HCT116 (cell line): ENCODE measurements at regions not wholly inside any gene's neighbourhood (a gene's known extent, or its start where the extent isn't known, plus 50 kb on each side); places are given as distances from the start of the nearest gene placed in this dataset.

Experiments
- CBX3 ChIP-seq: IDR thresholded peaks from 2 replicates; pipeline ENCODE4 v1.6.1; 2012; ENCODE audit warnings: low read depth
- CEBPB ChIP-seq: IDR thresholded peaks from 2 replicates; pipeline ENCODE4 v1.6.1; 2012; ENCODE audit warnings: low read depth
- EGR1 ChIP-seq: IDR thresholded peaks from 2 replicates; pipeline ENCODE4 v1.6.1; 2012; ENCODE audit warnings: low read depth
- EZH2phosphoT487 ChIP-seq: fragments of 200-600 bp; IDR thresholded peaks from 2 replicates; pipeline ENCODE4 v1.6.1; 2018; ENCODE audit warnings: antibody characterized with exemption, borderline replicate concordance
- JUND ChIP-seq: IDR thresholded peaks from 2 replicates; pipeline ENCODE4 v1.6.1; 2012
- MAX ChIP-seq: IDR thresholded peaks from 2 replicates; pipeline ENCODE4 v1.6.1; 2012
- POLR2A ChIP-seq: IDR thresholded peaks from 2 replicates; pipeline ENCODE4 v1.7.0; 2011; ENCODE audit warnings: borderline replicate concordance; ENCODE audit not compliant: insufficient read depth, insufficient read length; ENCODE audit errors: extremely low read depth
- POLR2AphosphoS5 ChIP-seq: IDR thresholded peaks from 2 replicates; pipeline ENCODE4 v1.6.1; 2011; ENCODE audit warnings: mild to moderate bottlenecking, low read depth, low read length, moderate library complexity
- RAD21 ChIP-seq: IDR thresholded peaks from 2 replicates; pipeline ENCODE4 v1.6.1; 2012; ENCODE audit warnings: low read depth, mild to moderate bottlenecking
- ZBTB33 ChIP-seq: IDR thresholded peaks from 2 replicates; pipeline ENCODE4 v1.6.1; 2011; ENCODE audit warnings: mild to moderate bottlenecking, low read length, moderate library complexity; ENCODE audit not compliant: insufficient replicate concordance; ENCODE audit errors: extremely low read depth
- ZFX ChIP-seq: fragments of 450-650 bp; IDR thresholded peaks from 2 replicates; pipeline ENCODE4 v1.6.1; 2017
- ZNF274 ChIP-seq: fragments of 200-500 bp; sonication (Bioruptor generic); IDR thresholded peaks from 2 replicates; pipeline ENCODE4 v1.6.1; 2014; ENCODE audit warnings: mild to moderate bottlenecking, low read depth, low read length, inconsistent platforms
- TF ChIP-seq, protein P1 (sequence below), 3 experiments: fragments of 200-600 bp in 1 of 3; sonication (generic) in 1 of 3; IDR thresholded peaks in 2 of 3; conservative IDR thresholded peaks in 1 of 3; 2 replicates each; pipeline ENCODE4 v1.5.1; 2012 to 2017; ENCODE audit warnings: low read depth in 2 of 3, low read length in 2 of 3, antibody characterized with exemption in 1 of 3, borderline replicate concordance in 1 of 3, control low read depth in 1 of 3, mild to moderate bottlenecking in 1 of 3, mixed read lengths in 1 of 3, mixed run types in 1 of 3, moderate library complexity in 1 of 3; ENCODE audit not compliant: insufficient read depth in 1 of 3
- TF ChIP-seq, protein P2 (sequence below): IDR thresholded peaks from 2 replicates; pipeline ENCODE4 v1.6.1; 2012; ENCODE audit warnings: low read depth

- TF ChIP-seq, protein P1, sequence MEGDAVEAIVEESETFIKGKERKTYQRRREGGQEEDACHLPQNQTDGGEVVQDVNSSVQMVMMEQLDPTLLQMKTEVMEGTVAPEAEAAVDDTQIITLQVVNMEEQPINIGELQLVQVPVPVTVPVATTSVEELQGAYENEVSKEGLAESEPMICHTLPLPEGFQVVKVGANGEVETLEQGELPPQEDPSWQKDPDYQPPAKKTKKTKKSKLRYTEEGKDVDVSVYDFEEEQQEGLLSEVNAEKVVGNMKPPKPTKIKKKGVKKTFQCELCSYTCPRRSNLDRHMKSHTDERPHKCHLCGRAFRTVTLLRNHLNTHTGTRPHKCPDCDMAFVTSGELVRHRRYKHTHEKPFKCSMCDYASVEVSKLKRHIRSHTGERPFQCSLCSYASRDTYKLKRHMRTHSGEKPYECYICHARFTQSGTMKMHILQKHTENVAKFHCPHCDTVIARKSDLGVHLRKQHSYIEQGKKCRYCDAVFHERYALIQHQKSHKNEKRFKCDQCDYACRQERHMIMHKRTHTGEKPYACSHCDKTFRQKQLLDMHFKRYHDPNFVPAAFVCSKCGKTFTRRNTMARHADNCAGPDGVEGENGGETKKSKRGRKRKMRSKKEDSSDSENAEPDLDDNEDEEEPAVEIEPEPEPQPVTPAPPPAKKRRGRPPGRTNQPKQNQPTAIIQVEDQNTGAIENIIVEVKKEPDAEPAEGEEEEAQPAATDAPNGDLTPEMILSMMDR (IDR thresholded peaks at IDR 0.05 in 2 of 3, conservative IDR thresholded peaks at IDR 0.05 in 1 of 3; ENCODE audit: borderline replicate concordance in 1 of 3, insufficient read depth in 1 of 3, low read depth in 2 of 3, low read length in 2 of 3), result no peak
- TF ChIP-seq ZFX (no peak), RAD21 (no peak), EGR1 (no peak), POLR2A (no peak), CBX3 (no peak), ZNF274 (no peak), ZBTB33 (no peak), POLR2AphosphoS5 (no peak), CEBPB (no peak), EZH2phosphoT487 (no peak), JUND (no peak), MAX (no peak)
- TF ChIP-seq, protein P2, sequence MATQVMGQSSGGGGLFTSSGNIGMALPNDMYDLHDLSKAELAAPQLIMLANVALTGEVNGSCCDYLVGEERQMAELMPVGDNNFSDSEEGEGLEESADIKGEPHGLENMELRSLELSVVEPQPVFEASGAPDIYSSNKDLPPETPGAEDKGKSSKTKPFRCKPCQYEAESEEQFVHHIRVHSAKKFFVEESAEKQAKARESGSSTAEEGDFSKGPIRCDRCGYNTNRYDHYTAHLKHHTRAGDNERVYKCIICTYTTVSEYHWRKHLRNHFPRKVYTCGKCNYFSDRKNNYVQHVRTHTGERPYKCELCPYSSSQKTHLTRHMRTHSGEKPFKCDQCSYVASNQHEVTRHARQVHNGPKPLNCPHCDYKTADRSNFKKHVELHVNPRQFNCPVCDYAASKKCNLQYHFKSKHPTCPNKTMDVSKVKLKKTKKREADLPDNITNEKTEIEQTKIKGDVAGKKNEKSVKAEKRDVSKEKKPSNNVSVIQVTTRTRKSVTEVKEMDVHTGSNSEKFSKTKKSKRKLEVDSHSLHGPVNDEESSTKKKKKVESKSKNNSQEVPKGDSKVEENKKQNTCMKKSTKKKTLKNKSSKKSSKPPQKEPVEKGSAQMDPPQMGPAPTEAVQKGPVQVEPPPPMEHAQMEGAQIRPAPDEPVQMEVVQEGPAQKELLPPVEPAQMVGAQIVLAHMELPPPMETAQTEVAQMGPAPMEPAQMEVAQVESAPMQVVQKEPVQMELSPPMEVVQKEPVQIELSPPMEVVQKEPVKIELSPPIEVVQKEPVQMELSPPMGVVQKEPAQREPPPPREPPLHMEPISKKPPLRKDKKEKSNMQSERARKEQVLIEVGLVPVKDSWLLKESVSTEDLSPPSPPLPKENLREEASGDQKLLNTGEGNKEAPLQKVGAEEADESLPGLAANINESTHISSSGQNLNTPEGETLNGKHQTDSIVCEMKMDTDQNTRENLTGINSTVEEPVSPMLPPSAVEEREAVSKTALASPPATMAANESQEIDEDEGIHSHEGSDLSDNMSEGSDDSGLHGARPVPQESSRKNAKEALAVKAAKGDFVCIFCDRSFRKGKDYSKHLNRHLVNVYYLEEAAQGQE, result no peak
These were observed 1000.4 kb downstream of the ADGRL2 start for GRCh38 chr1:82801176-82801575.
